ENCODE measurements at regions not wholly inside any gene's neighbourhood (a gene's known extent, or its start where the extent isn't known, plus 50 kb on each side); places are given as distances from the start of the nearest gene placed in this dataset.

GRCh38 chr9:26695298-26695622 is 197.3 kb downstream of the CAAP1 start:
- Histone ChIP-seq H3K27ac (ENCODE audit: low read depth, low read length) (no peak overlapping the region), H3K4me3 (ENCODE audit: low read depth, low read length) (no peak overlapping the region), H3K9me3 (ENCODE audit: control insufficient read depth, insufficient read depth, low read length) (no peaks in the 10 kb centered on the region), H3K27me3 (ENCODE audit: control insufficient read depth, insufficient read depth, low read length) (no peaks in the 10 kb centered on the region)
- TF ChIP-seq CTCF (IDR thresholded peaks at IDR 0.05; ENCODE audit: low read depth, low read length), result no peak
- ChIA-PET POLR2A (interaction anchor here (0.7 kb wide), 1 partner anchor 391 kb away, joined by 3 read pairs; no protein-coding TSS in a partner anchor), CTCF (no interaction called here)
- DNase-seq (ENCODE audit: low read depth, low spot score), result no peak

GRCh38 chr9:26694381-26695297 is 198.0 kb downstream of the CAAP1 start:
- H3K27me3 ChIP-seq (ENCODE audit: control insufficient read depth, insufficient read depth, low read length), result no peaks in the 10 kb centered on the region
- no peak for TF ChIP-seq CTCF (IDR thresholded peaks at IDR 0.05; ENCODE audit: low read depth, low read length)
- H3K4me3 ChIP-seq (ENCODE audit: low read depth, low read length), result no peak overlapping the region
- no peak for DNase-seq (ENCODE audit: low read depth, low spot score)
- ChIA-PET POLR2A (no interaction called here), CTCF (no interaction called here)
- H3K27ac ChIP-seq (ENCODE audit: low read depth, low read length), result no peak overlapping the region
- H3K9me3 ChIP-seq (ENCODE audit: control insufficient read depth, insufficient read depth, low read length), result no peaks in the 10 kb centered on the region

DNA sequence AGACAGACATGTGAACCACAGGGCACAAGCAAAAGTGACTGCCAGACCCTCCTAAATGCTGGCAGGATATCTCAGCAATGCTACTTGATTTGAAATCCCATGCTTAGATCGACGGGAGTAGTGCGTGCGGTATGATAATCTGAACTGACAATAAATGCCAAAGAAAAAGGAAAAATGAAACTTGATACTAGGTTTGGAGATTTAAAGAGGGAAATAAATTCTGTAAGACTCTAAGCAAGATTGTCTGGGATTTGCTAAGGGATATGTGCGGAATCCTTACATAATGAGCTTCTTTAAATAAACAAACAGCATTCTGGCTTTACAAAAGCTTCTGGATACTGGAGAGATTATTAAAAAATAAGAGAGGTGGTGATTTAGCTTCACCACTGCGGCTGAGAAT is 203.6 kb downstream of the CAAP1 start:
- H3K9me3 ChIP-seq (ENCODE audit: control insufficient read depth, insufficient read depth, low read length), result no peaks in the 10 kb centered on the region
- POLR2A ChIA-PET, result no interaction called here
- CTCF ChIA-PET, result no interaction called here
- H3K4me3 ChIP-seq (ENCODE audit: low read depth, low read length), result no peak overlapping the region
- no peaks in the 10 kb centered on the region for H3K27me3 ChIP-seq (ENCODE audit: control insufficient read depth, insufficient read depth, low read length)
- H3K27ac ChIP-seq (ENCODE audit: low read depth, low read length), result no peak overlapping the region
- no peak for TF ChIP-seq CTCF (IDR thresholded peaks at IDR 0.05; ENCODE audit: low read depth, low read length)
- no peak for DNase-seq (ENCODE audit: low read depth, low spot score)

- no peak for TF ChIP-seq CTCF (IDR thresholded peaks at IDR 0.05; ENCODE audit: low read depth, low read length)
- no peak for DNase-seq (ENCODE audit: low read depth, low spot score)
- Histone ChIP-seq H3K9me3 (ENCODE audit: control insufficient read depth, insufficient read depth, low read length) (no peaks in the 10 kb centered on the region), H3K27ac (ENCODE audit: low read depth, low read length) (no peak overlapping the region), H3K4me3 (ENCODE audit: low read depth, low read length) (no peak overlapping the region), H3K27me3 (ENCODE audit: control insufficient read depth, insufficient read depth, low read length) (no peaks in the 10 kb centered on the region)
- ChIA-PET POLR2A (no interaction called here), CTCF (no interaction called here)
These were observed 205.2 kb downstream of the CAAP1 start for GRCh38 chr9:26687421-26687820.

DNA sequence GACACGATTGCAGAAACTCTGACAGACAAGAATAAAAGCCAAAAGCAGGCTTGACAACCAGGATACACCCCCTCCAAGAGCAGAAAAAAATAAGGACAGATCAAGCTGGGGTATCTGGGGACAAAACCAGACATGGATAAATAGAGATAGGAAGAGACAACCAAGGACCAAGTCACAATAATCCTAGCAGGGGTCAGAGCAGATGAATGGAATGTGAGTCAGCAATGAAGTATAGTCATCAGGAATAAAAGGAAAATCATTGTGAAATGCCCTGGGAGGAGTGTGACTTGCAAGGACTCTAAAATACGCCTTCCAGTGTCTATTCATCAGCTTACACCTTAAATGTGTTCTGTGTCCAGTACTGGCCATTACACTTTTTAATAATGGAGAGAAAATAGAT is 206.8 kb downstream of the CAAP1 start:
- POLR2A ChIA-PET, result no interaction called here

More for the DNA sequence above, 206.8 kb downstream of the CAAP1 start:
- TF ChIP-seq CTCF (IDR thresholded peaks at IDR 0.05; ENCODE audit: low read depth, low read length), result no peak
- no peak overlapping the region for H3K27ac ChIP-seq (ENCODE audit: low read depth, low read length)
- CTCF ChIA-PET, result no interaction called here
- no peak overlapping the region for H3K4me3 ChIP-seq (ENCODE audit: low read depth, low read length)
- no peaks in the 10 kb centered on the region for H3K27me3 ChIP-seq (ENCODE audit: control insufficient read depth, insufficient read depth, low read length)
- no peaks in the 10 kb centered on the region for H3K9me3 ChIP-seq (ENCODE audit: control insufficient read depth, insufficient read depth, low read length)
- no peak for DNase-seq (ENCODE audit: low read depth, low spot score)

All from AG04450 (cell line).